ENCODE measurements at regions not wholly inside any gene's neighbourhood (a gene's known extent, or its start where the extent isn't known, plus 50 kb on each side); places are given as distances from the start of the nearest gene placed in this dataset.

GRCh38 chrX:131704136-131704695 is 160.3 kb downstream of the OR13H1 start:
- DNase-seq: peak; percentile 91 to 96
- Histone ChIP-seq H3K27ac (peak overlapping the region in 3 of 5 donors; percentile 43 to 72 (median 63)), H3K4me1 (peaks cover 0 to 5% (median 0%) of the 10 kb centered on the region in 4 donors), H3K4me3 (peak overlapping the region in 2 of 4 donors; percentile 48 to 56), H3K27me3 (no peaks in the 10 kb centered on the region), H3K9me3 (no peaks in the 10 kb centered on the region), H3K36me3 (no peaks in the 10 kb centered on the region)
- TF ChIP-seq CTCF (IDR thresholded peaks at IDR 0.05): peak in 3 of 7 experiments; percentile 29 to 63 (median 54)
- no peak for TF ChIP-seq POLR2A (IDR thresholded peaks at IDR 0.05)
- no peak for TF ChIP-seq EP300 (IDR thresholded peaks at IDR 0.05)
- TF ChIP-seq POLR2AphosphoS5 (IDR thresholded peaks at IDR 0.05): no peak
- intact Hi-C loops (cut with DNase I; ENCODE audit: low total_unique reads): no loop called here
- 45 to 94% (median 91%) methylated on average over 17 of the region's 17 CpGs for WGBS, 5 donors

- no peak for DNase-seq
- Histone ChIP-seq H3K4me1 (peaks cover 0 to 11% (median 3%) of the 10 kb centered on the region in 4 donors), H3K36me3 (no peaks in the 10 kb centered on the region), H3K9me3 (no peaks in the 10 kb centered on the region), H3K27me3 (no peaks in the 10 kb centered on the region), H3K27ac (no peak overlapping the region), H3K4me3 (no peak overlapping the region)
- no peak for TF ChIP-seq CTCF (IDR thresholded peaks at IDR 0.05)
- TF ChIP-seq POLR2AphosphoS5 (IDR thresholded peaks at IDR 0.05): no peak
- intact Hi-C loops (cut with DNase I; ENCODE audit: low total_unique reads): no loop called here
- WGBS, 5 donors: 84 to 93% (median 90%) methylated on average over 5 to 6 of the region's 6 CpGs
These were observed 165.7 kb downstream of the OR13H1 start for GRCh38 chrX:131709553-131709952.

- Histone ChIP-seq H3K9me3 (no peaks in the 10 kb centered on the region), H3K4me1 (peaks cover 0 to 6% (median 3%) of the 10 kb centered on the region in 4 donors), H3K36me3 (no peaks in the 10 kb centered on the region), H3K27ac (no peak overlapping the region), H3K27me3 (no peaks in the 10 kb centered on the region), H3K4me3 (peak overlapping the region in 2 of 4 donors; percentile 29 to 45)
- WGBS, 5 donors: 57 to 95% (median 92%) methylated on average over 8 of the region's 8 CpGs
- no peak for DNase-seq
- intact Hi-C loops (cut with DNase I; ENCODE audit: low total_unique reads): no loop called here
- TF ChIP-seq CTCF (IDR thresholded peaks at IDR 0.05) (no peak), EP300 (IDR thresholded peaks at IDR 0.05) (no peak), POLR2A (IDR thresholded peaks at IDR 0.05) (no peak), POLR2AphosphoS5 (IDR thresholded peaks at IDR 0.05) (no peak)
These were observed 167.6 kb downstream of the OR13H1 start for GRCh38 chrX:131711478-131711867.

GRCh38 chrX:131723646-131724045 is 179.8 kb downstream of the OR13H1 start:
- intact Hi-C loops (cut with DNase I; ENCODE audit: low total_unique reads): no loop called here
- 31 to 64% (median 48%) methylated on average over 1 of the region's 1 CpG for WGBS, 5 donors
- no peak for DNase-seq
- H3K36me3 ChIP-seq: no peaks in the 10 kb centered on the region
- H3K9me3 ChIP-seq: peaks cover 0 to 14% (median 5%) of the 10 kb centered on the region in 4 donors
- H3K4me3 ChIP-seq: no peak overlapping the region
- peaks cover 0 to 7% (median 2%) of the 10 kb centered on the region in 4 donors for H3K4me1 ChIP-seq
- no peak for TF ChIP-seq EP300 (IDR thresholded peaks at IDR 0.05)
- no peak overlapping the region for H3K27ac ChIP-seq
- H3K27me3 ChIP-seq: peaks cover 0 to 9% (median 0%) of the 10 kb centered on the region in 3 donors

- 62 to 88% (median 83%) methylated on average over 1 to 2 of the region's 2 CpGs for WGBS, 5 donors
- TF ChIP-seq EP300 (IDR thresholded peaks at IDR 0.05) (no peak), POLR2A (IDR thresholded peaks at IDR 0.05) (no peak), POLR2AphosphoS5 (IDR thresholded peaks at IDR 0.05) (no peak), CTCF (IDR thresholded peaks at IDR 0.05) (no peak)
These were observed 180.4 kb downstream of the OR13H1 start for GRCh38 chrX:131724292-131724691.

More at GRCh38 chrX:131724292-131724691, 180.4 kb downstream of the OR13H1 start:
- Histone ChIP-seq H3K27ac (no peak overlapping the region), H3K36me3 (no peaks in the 10 kb centered on the region), H3K4me1 (peaks cover 0 to 7% (median 2%) of the 10 kb centered on the region in 4 donors), H3K9me3 (peaks cover 0 to 14% (median 5%) of the 10 kb centered on the region in 4 donors), H3K4me3 (no peak overlapping the region), H3K27me3 (peaks cover 0 to 9% (median 0%) of the 10 kb centered on the region in 3 donors)
- no peak for DNase-seq
- intact Hi-C loops (cut with DNase I; ENCODE audit: low total_unique reads): no loop called here
